Right ventricle myocardium inferior (tissue), 1 donor: ENCODE measurements at regions not wholly inside any gene's neighbourhood (a gene's known extent, or its start where the extent isn't known, plus 50 kb on each side); places are given as distances from the start of the nearest gene placed in this dataset.
A peak's percentile ranks its signal among the peaks of the same experiment; 100 is the strongest.

Experiments
- ATAC-seq: fragments of 200-7000 bp; cut with Tn5 transposase; one replicate; pipeline ENCODE4 v1.9.1; 2020; ENCODE audit warnings: mild to moderate bottlenecking, moderate library complexity
- DNase-seq: peaks from one replicate; pipeline ENCODE4 v3.0.0; 2021; ENCODE audit errors: missing footprints
- intact Hi-C: fragments of 100-400 bp; cut with DNase I; formaldehyde crosslinking; loops from one replicate; pipeline ENCODE4 v1.11.0; 2022
- donor health status: DM: no; HTN: yes; CAD: no; lungs with severe emphysema.

GRCh38 chr6:93087606-93088005 lies 331.8 kb downstream of the EPHA7 start:
- intact Hi-C loops = no loop called here
- DNase-seq (no peak), ATAC-seq (no peak)

- ATAC-seq = no peak
- intact Hi-C loops = no loop called here
- DNase-seq = no peak
Observed at GRCh38 chr6:93086351-93086750, 333.0 kb downstream of the EPHA7 start.

- DNase-seq = no peak
- intact Hi-C loops = no loop called here
- ATAC-seq = no peak
Observed at GRCh38 chr6:93083337-93084230, 335.8 kb downstream of the EPHA7 start.

- intact Hi-C loops = no loop called here
- DNase-seq (no peak), ATAC-seq (no peak)
Observed at GRCh38 chr6:93081901-93082300, 337.5 kb downstream of the EPHA7 start.

- no peak for DNase-seq
- ATAC-seq = no peak
- intact Hi-C loops = no loop called here
Observed at GRCh38 chr6:93079061-93079460, 340.3 kb downstream of the EPHA7 start.

GRCh38 chr6:93073811-93074210 lies 345.5 kb downstream of the EPHA7 start:
- ATAC-seq = no peak
- DNase-seq = no peak
- intact Hi-C loops = no loop called here

GRCh38 chr6:93069856-93070255 lies 349.5 kb downstream of the EPHA7 start:
- DNase-seq = no peak
- intact Hi-C loops = no loop called here
- ATAC-seq = no peak

GRCh38 chr6:93059911-93060310 lies 359.4 kb downstream of the EPHA7 start:
- no peak for ATAC-seq
- no peak for DNase-seq
- intact Hi-C loops = no loop called here

- intact Hi-C loops = no loop called here
- no peak for DNase-seq
- ATAC-seq = no peak
Observed at GRCh38 chr6:93057584-93057983, 361.8 kb downstream of the EPHA7 start.

GRCh38 chr6:93048381-93048780 lies 371.0 kb downstream of the EPHA7 start:
- DNase-seq (no peak), ATAC-seq (no peak)
- intact Hi-C loops = no loop called here

- intact Hi-C loops = no loop called here
- ATAC-seq (no peak), DNase-seq (no peak)
Observed at GRCh38 chr6:93047033-93047432, 372.3 kb downstream of the EPHA7 start.

- intact Hi-C loops = no loop called here
- DNase-seq = no peak
- ATAC-seq = no peak
Observed at GRCh38 chr6:93045156-93045555, 374.2 kb downstream of the EPHA7 start.

- no peak for ATAC-seq
- no peak for DNase-seq
- intact Hi-C loops = no loop called here
Observed at GRCh38 chr6:93040375-93040774, 379.0 kb downstream of the EPHA7 start.

GRCh38 chr6:93036835-93037234 lies 382.5 kb downstream of the EPHA7 start:
- no peak for ATAC-seq
- intact Hi-C loops = loop anchor here (5.0 kb wide), 1 partner anchor 385 kb away; no protein-coding TSS in a partner anchor

GRCh38 chr6:93035756-93036155 lies 383.6 kb downstream of the EPHA7 start:
- no peak for DNase-seq
- no peak for ATAC-seq
- intact Hi-C loops = loop anchor here (5.0 kb wide), 1 partner anchor 387 kb away; no protein-coding TSS in a partner anchor

More at GRCh38 chr6:93036835-93037234, 382.5 kb downstream of the EPHA7 start:
- DNase-seq = no peak

- DNase-seq (peak; percentile 33), ATAC-seq (no peak)
Observed at GRCh38 chr6:93021235-93021915, 398.0 kb downstream of the EPHA7 start.

GRCh38 chr6:93017626-93018025 lies 401.7 kb downstream of the EPHA7 start:
- intact Hi-C loops = no loop called here
- ATAC-seq (no peak), DNase-seq (no peak)

More at GRCh38 chr6:93021235-93021915, 398.0 kb downstream of the EPHA7 start:
- intact Hi-C loops = no loop called here

- ATAC-seq (no peak), DNase-seq (no peak)
- intact Hi-C loops = no loop called here
Observed at GRCh38 chr6:93017213-93017612, 402.1 kb downstream of the EPHA7 start.

GRCh38 chr6:93013054-93013453 lies 406.3 kb downstream of the EPHA7 start:
- no peak for ATAC-seq
- DNase-seq = no peak
- intact Hi-C loops = no loop called here

- DNase-seq (no peak), ATAC-seq (no peak)
- intact Hi-C loops = no loop called here
Observed at GRCh38 chr6:93008375-93008774, 411.0 kb downstream of the EPHA7 start.
